Stimulated activated naive CD8-positive, alpha-beta T cell treated with anti-CD3 and anti-CD28 coated beads, Interleukin-15, amount 100 ng/mL, for 72 hours (primary cell): ENCODE measurements at regions not wholly inside any gene's neighbourhood (a gene's known extent, or its start where the extent isn't known, plus 50 kb on each side); places are given as distances from the start of the nearest gene placed in this dataset.

ENCODE experiments used
- ATAC-seq: fragments of 150-1000 bp; cut with Tn5 transposase; 2 replicates; pipeline ENCODE4 v1.10.0; 2021; ENCODE audit warnings: mild to moderate bottlenecking, moderate library complexity
- DNase-seq, 2 donors: peaks; one replicate each; pipeline ENCODE4 v3.0.0; 2021 to 2022
- H3K27ac Mint-ChIP-seq, 2 donors: one replicate each; pipeline ENCODE4 v1.8.0; 2022; ENCODE audit warnings: mild to moderate bottlenecking in 2 of 2, mixed read lengths in 2 of 2, moderate library complexity in 2 of 2
- H3K27me3 Mint-ChIP-seq: one replicate; pipeline ENCODE4 v1.8.0; 2022; ENCODE audit warnings: mixed read lengths
- H3K4me1 Mint-ChIP-seq: one replicate; pipeline ENCODE4 v1.8.0; 2022; ENCODE audit warnings: mild to moderate bottlenecking, mixed read lengths
- H3K4me3 Mint-ChIP-seq, 2 donors: one replicate each; pipeline ENCODE4 v1.8.0; 2022; ENCODE audit warnings: mild to moderate bottlenecking in 2 of 2, mixed read lengths in 2 of 2, moderate library complexity in 1 of 2
- H3K9me3 Mint-ChIP-seq, 2 donors: one replicate each; pipeline ENCODE4 v1.8.0; 2022; ENCODE audit warnings: mixed read lengths in 2 of 2

GRCh38 chr21:24716281-24716918, 890.9 kb downstream of the MRPL39 start:
- H3K27me3 Mint-ChIP-seq = no peaks in the 10 kb centered on the region
- no peak overlapping the region for H3K27ac Mint-ChIP-seq
- ATAC-seq (no peak), DNase-seq (no peak)
- H3K9me3 Mint-ChIP-seq = no peaks in the 10 kb centered on the region
- H3K4me3 Mint-ChIP-seq = no peak overlapping the region
- no peaks in the 10 kb centered on the region for H3K4me1 Mint-ChIP-seq

DNA sequence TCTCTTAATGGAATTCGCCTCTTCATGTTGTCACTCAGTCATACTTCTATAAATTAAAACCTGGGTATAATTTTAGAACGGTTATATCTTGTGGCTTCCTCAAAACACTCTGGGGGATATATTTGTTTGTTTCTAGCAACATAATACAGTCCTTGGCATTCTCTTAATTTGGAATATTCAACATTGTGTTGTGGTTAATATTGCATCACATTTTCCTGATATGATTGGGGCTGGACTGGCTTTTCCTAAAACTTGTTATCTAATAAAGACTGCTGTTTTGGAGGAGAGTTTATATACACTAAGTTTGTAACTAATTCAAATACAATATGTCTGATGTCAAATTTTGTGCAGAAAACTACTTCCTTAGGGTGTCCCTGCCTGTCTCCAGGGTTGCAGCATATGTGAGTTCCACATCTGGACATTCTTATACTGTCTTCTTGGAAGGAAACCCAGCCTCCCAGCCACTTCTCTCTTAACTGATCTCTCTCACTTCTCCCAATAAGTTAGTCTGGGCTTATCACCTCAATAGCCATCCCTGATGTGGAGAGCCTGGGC, 892.6 kb downstream of the MRPL39 start:
- no peak for ATAC-seq
- Mint-ChIP-seq H3K27me3 (no peaks in the 10 kb centered on the region), H3K4me3 (no peak overlapping the region), H3K27ac (no peak overlapping the region), H3K4me1 (no peaks in the 10 kb centered on the region), H3K9me3 (no peaks in the 10 kb centered on the region)
- no peak for DNase-seq

- Mint-ChIP-seq H3K9me3 (no peaks in the 10 kb centered on the region), H3K27me3 (no peaks in the 10 kb centered on the region), H3K4me3 (no peak overlapping the region)
Measured at GRCh38 chr21:24705201-24705600, 902.1 kb downstream of the MRPL39 start.

GRCh38 chr21:24693779-24694178, 913.5 kb downstream of the MRPL39 start:
- no peak for ATAC-seq
- H3K27me3 Mint-ChIP-seq = no peaks in the 10 kb centered on the region
- H3K9me3 Mint-ChIP-seq = no peaks in the 10 kb centered on the region
- H3K27ac Mint-ChIP-seq = no peak overlapping the region
- H3K4me3 Mint-ChIP-seq = no peak overlapping the region
- H3K4me1 Mint-ChIP-seq = no peaks in the 10 kb centered on the region
- DNase-seq = no peak

More at GRCh38 chr21:24705201-24705600, 902.1 kb downstream of the MRPL39 start:
- no peak for ATAC-seq
- DNase-seq = no peak
- H3K27ac Mint-ChIP-seq = no peak overlapping the region
- no peaks in the 10 kb centered on the region for H3K4me1 Mint-ChIP-seq

DNA sequence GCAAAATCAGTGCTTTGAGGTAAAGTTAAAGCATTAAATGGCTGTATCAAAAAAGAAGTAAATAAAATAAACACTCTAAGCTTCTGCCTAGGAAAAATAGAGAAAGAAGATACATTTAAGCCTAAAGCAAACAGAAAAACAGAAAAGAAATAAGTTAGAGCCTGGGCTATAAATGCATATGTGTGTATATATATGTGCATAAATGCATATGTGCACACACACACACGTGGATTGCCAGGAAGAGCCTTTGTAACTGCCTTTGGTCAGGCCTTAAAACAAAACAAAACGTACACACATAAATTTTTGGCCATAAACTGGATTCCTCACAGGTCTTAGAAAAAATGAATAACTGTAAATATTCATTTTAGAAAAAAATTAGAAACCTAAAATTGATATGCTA, 925.8 kb downstream of the MRPL39 start:
- H3K4me1 Mint-ChIP-seq = no peaks in the 10 kb centered on the region
- H3K27me3 Mint-ChIP-seq = no peaks in the 10 kb centered on the region
- no peak for DNase-seq
- H3K9me3 Mint-ChIP-seq = no peaks in the 10 kb centered on the region
- no peak overlapping the region for H3K27ac Mint-ChIP-seq
- no peak for ATAC-seq
- no peak overlapping the region for H3K4me3 Mint-ChIP-seq

DNA sequence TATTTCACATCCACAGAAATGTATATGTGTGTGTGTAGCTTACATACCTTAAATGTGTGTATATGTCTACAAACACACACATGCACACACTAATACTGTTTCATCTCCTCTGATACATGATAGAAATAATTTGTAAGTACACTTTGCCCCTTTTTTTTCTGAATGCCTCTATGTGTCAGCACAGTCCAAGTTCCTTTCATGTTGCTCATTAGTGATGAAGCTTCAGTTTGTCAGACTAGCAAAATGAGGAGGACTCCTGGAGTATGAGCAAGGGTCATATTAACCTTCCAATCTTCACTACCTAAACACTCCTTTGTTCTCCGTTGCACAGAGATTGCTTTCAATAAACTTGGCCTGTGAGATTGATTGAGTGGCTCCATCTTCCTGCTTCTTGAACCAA, 935.4 kb downstream of the MRPL39 start:
- no peaks in the 10 kb centered on the region for H3K9me3 Mint-ChIP-seq
- DNase-seq = no peak
- no peak for ATAC-seq

GRCh38 chr21:24658926-24659325, 948.4 kb downstream of the MRPL39 start:
- H3K27me3 Mint-ChIP-seq = no peaks in the 10 kb centered on the region
- ATAC-seq = no peak
- no peaks in the 10 kb centered on the region for H3K9me3 Mint-ChIP-seq
- H3K27ac Mint-ChIP-seq = no peak overlapping the region
- no peaks in the 10 kb centered on the region for H3K4me1 Mint-ChIP-seq
- DNase-seq = no peak
- no peak overlapping the region for H3K4me3 Mint-ChIP-seq

More for the DNA sequence above, 935.4 kb downstream of the MRPL39 start:
- H3K27ac Mint-ChIP-seq = no peak overlapping the region
- H3K4me3 Mint-ChIP-seq = no peak overlapping the region
- no peaks in the 10 kb centered on the region for H3K27me3 Mint-ChIP-seq
- H3K4me1 Mint-ChIP-seq = no peaks in the 10 kb centered on the region

- ATAC-seq (no peak), DNase-seq (no peak)
- no peaks in the 10 kb centered on the region for H3K4me1 Mint-ChIP-seq
- H3K4me3 Mint-ChIP-seq = no peak overlapping the region
- no peak overlapping the region for H3K27ac Mint-ChIP-seq
- H3K9me3 Mint-ChIP-seq = no peaks in the 10 kb centered on the region
- H3K27me3 Mint-ChIP-seq = no peaks in the 10 kb centered on the region
Measured at GRCh38 chr21:24658026-24658425, 949.3 kb downstream of the MRPL39 start.

GRCh38 chr21:24649691-24650090, 957.6 kb downstream of the MRPL39 start:
- H3K27me3 Mint-ChIP-seq = peaks cover 7% of the 10 kb centered on the region
- H3K9me3 Mint-ChIP-seq = peaks cover 0 to 4% of the 10 kb centered on the region in 2 donors
- no peak for ATAC-seq

GRCh38 chr21:24636696-24637095, 970.6 kb downstream of the MRPL39 start:
- ATAC-seq (no peak), DNase-seq (no peak)
- no peak overlapping the region for H3K4me3 Mint-ChIP-seq
- no peak overlapping the region for H3K27ac Mint-ChIP-seq
- H3K4me1 Mint-ChIP-seq = no peaks in the 10 kb centered on the region
- H3K9me3 Mint-ChIP-seq = no peaks in the 10 kb centered on the region
- no peaks in the 10 kb centered on the region for H3K27me3 Mint-ChIP-seq

More at GRCh38 chr21:24649691-24650090, 957.6 kb downstream of the MRPL39 start:
- DNase-seq = no peak
- Mint-ChIP-seq H3K4me1 (no peaks in the 10 kb centered on the region), H3K27ac (no peak overlapping the region), H3K4me3 (no peak overlapping the region)

- no peak for ATAC-seq
- no peaks in the 10 kb centered on the region for H3K9me3 Mint-ChIP-seq
- H3K27me3 Mint-ChIP-seq = no peaks in the 10 kb centered on the region
- no peak overlapping the region for H3K4me3 Mint-ChIP-seq
- H3K4me1 Mint-ChIP-seq = no peaks in the 10 kb centered on the region
- no peak overlapping the region for H3K27ac Mint-ChIP-seq
- DNase-seq = no peak
Measured at GRCh38 chr21:24634749-24635148, 972.5 kb downstream of the MRPL39 start.

GRCh38 chr21:24628536-24628935, 978.7 kb downstream of the MRPL39 start:
- DNase-seq = no peak
- H3K9me3 Mint-ChIP-seq = no peaks in the 10 kb centered on the region
- no peaks in the 10 kb centered on the region for H3K27me3 Mint-ChIP-seq
- H3K27ac Mint-ChIP-seq = no peak overlapping the region
- H3K4me3 Mint-ChIP-seq = no peak overlapping the region
- no peaks in the 10 kb centered on the region for H3K4me1 Mint-ChIP-seq
- ATAC-seq = no peak

GRCh38 chr21:24628046-24628445, 979.2 kb downstream of the MRPL39 start:
- H3K4me3 Mint-ChIP-seq = no peak overlapping the region
- H3K4me1 Mint-ChIP-seq = no peaks in the 10 kb centered on the region
- no peaks in the 10 kb centered on the region for H3K9me3 Mint-ChIP-seq
- no peaks in the 10 kb centered on the region for H3K27me3 Mint-ChIP-seq
- DNase-seq = no peak
- no peak overlapping the region for H3K27ac Mint-ChIP-seq
- no peak for ATAC-seq

DNA sequence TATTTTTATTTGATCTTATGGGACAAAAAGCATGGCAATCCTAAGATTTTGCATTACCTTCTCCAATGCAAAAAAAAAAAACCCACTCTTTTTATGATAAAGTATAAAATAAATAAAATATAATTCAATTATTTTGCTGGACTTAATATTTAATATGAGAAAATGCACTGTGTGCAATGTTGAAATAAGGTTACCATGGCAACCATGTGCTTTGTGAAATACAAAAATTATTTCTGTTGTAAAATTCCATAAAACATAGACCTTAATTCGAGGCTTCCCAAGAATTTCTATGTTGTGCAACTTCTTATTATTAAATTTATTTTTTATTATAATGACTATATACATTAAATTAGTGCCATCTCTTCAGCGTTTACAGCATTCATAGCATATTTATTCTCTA, 989.5 kb downstream of the MRPL39 start:
- H3K9me3 Mint-ChIP-seq = peaks cover 8 to 13% of the 10 kb centered on the region in 2 donors
- H3K4me1 Mint-ChIP-seq = no peaks in the 10 kb centered on the region
- H3K27ac Mint-ChIP-seq = no peak overlapping the region
- no peak overlapping the region for H3K4me3 Mint-ChIP-seq
- DNase-seq (no peak), ATAC-seq (no peak)
- H3K27me3 Mint-ChIP-seq = no peaks in the 10 kb centered on the region

DNA sequence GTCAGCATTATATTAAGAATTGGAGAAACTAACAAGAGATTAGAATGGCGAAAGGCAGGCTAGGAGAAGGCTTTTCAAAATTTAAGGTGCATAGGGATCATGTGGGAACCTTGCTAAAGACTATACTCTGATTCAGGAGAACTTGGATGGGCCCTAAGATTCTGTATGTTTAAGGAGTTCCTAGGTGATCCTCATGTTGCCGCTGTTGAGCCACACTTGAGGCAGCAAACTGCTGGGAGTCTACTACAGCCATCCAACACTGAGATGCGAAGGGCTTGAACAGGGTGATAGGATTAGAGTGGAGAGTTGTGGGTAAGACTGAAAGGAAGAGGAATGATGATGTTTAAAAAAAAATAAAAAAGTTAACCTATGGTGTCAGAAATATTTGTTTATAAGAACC, 1013.2 kb downstream of the MRPL39 start:
- Mint-ChIP-seq H3K27me3 (no peaks in the 10 kb centered on the region), H3K4me3 (no peak overlapping the region), H3K9me3 (no peaks in the 10 kb centered on the region), H3K27ac (no peak overlapping the region), H3K4me1 (no peaks in the 10 kb centered on the region)
- ATAC-seq = no peak
- no peak for DNase-seq

GRCh38 chr21:24590261-24590660, 1017.0 kb downstream of the MRPL39 start:
- Mint-ChIP-seq H3K4me1 (no peaks in the 10 kb centered on the region), H3K9me3 (no peaks in the 10 kb centered on the region), H3K4me3 (no peak overlapping the region), H3K27me3 (no peaks in the 10 kb centered on the region), H3K27ac (no peak overlapping the region)
- ATAC-seq (no peak), DNase-seq (no peak)

- no peaks in the 10 kb centered on the region for H3K27me3 Mint-ChIP-seq
- H3K4me3 Mint-ChIP-seq = no peak overlapping the region
- H3K27ac Mint-ChIP-seq = no peak overlapping the region
- ATAC-seq = no peak
- no peaks in the 10 kb centered on the region for H3K4me1 Mint-ChIP-seq
- no peaks in the 10 kb centered on the region for H3K9me3 Mint-ChIP-seq
- no peak for DNase-seq
Measured at GRCh38 chr21:24583473-24583872, 1023.8 kb downstream of the MRPL39 start.
